ENCODE measurements at regions not wholly inside any gene's neighbourhood (a gene's known extent, or its start where the extent isn't known, plus 50 kb on each side); places are given as distances from the start of the nearest gene placed in this dataset.

DNA sequence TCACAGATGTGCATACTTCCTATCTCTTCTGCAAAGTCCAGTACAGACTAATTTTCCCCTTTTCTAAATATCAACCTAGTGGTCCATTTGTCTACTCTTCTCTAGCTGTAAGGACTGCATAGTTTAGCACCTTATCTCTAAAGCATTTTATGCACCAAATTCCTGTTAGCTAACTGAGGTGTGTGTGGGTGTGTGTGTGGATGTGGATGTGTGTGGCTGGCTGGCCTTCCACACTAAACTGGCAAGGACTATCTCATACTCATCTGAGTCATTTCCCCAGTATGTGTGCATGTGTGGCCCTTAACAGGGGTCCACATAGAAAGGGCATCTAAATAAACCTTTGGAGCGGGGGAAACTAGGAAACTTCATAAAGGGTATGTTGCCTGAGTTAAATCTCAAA, 139.6 kb downstream of the TTC32 start:
- intact Hi-C loops (cut with DNase I), result no loop called here

DNA sequence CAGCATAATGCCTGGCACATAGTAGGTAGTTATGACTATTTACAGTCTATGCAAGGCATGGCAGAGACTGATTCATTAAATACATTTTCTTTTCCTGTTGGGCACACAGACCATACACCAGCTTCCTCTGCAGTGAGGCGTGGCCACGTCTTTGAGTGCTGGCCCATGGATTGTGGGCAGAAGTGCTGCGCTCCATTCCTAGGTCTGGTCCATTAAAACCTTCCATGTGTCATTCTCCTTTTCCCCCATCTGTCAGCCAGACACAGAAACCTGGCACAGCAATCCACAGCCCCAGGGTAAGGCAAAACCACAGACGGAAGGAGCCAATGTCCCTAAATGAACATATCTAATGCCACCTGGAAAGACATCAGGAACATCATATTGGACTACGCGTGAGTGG, 141.9 kb downstream of the TTC32 start:
- H3K27me3 ChIP-seq, result no peaks in the 10 kb centered on the region
- H3K4me1 ChIP-seq, result no peaks in the 10 kb centered on the region
- ATAC-seq, result no peak
- H3K27ac ChIP-seq, result no peak overlapping the region
- H3K4me3 ChIP-seq, result no peak overlapping the region
- intact Hi-C loops (cut with DNase I), result no loop called here
- H3K36me3 ChIP-seq, result no peaks in the 10 kb centered on the region
- TF ChIP-seq, protein P1, sequence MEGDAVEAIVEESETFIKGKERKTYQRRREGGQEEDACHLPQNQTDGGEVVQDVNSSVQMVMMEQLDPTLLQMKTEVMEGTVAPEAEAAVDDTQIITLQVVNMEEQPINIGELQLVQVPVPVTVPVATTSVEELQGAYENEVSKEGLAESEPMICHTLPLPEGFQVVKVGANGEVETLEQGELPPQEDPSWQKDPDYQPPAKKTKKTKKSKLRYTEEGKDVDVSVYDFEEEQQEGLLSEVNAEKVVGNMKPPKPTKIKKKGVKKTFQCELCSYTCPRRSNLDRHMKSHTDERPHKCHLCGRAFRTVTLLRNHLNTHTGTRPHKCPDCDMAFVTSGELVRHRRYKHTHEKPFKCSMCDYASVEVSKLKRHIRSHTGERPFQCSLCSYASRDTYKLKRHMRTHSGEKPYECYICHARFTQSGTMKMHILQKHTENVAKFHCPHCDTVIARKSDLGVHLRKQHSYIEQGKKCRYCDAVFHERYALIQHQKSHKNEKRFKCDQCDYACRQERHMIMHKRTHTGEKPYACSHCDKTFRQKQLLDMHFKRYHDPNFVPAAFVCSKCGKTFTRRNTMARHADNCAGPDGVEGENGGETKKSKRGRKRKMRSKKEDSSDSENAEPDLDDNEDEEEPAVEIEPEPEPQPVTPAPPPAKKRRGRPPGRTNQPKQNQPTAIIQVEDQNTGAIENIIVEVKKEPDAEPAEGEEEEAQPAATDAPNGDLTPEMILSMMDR (IDR thresholded peaks at IDR 0.05), result no peak
- DNase-seq, result no peak
- peaks cover 0 to 1% of the 10 kb centered on the region in 2 donors for H3K9me3 ChIP-seq

More for the DNA sequence above, 139.6 kb downstream of the TTC32 start:
- Histone ChIP-seq H3K27me3 (no peaks in the 10 kb centered on the region), H3K36me3 (no peaks in the 10 kb centered on the region), H3K9me3 (peaks cover 0 to 2% of the 10 kb centered on the region in 2 donors), H3K4me1 (no peaks in the 10 kb centered on the region), H3K4me3 (no peak overlapping the region), H3K27ac (no peak overlapping the region)
- TF ChIP-seq, protein P1 (IDR thresholded peaks at IDR 0.05), result no peak
- DNase-seq (no peak), ATAC-seq (no peak)

DNA sequence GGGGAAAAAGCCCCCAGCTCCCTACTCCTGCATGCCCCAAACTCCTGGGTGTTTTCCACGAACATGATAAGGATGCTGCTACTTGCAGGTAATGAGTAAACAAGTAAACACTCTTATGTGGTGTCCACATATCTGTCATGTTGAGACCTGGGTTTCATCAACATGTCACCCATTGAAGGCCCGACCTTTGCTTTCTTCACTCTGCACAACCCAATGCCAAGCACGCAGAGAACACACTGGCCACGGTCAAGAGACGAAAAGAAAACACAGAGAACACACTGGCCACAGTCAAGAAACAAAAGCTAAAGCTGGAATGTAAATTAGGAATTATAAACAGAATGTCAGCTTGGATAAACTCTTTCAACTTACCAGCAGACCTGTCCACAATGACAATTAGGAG, 143.1 kb downstream of the TTC32 start:
- H3K27ac ChIP-seq, result no peak overlapping the region
- no peak overlapping the region for H3K4me3 ChIP-seq
- no peaks in the 10 kb centered on the region for H3K4me1 ChIP-seq
- no peaks in the 10 kb centered on the region for H3K36me3 ChIP-seq
- TF ChIP-seq, protein P1 (IDR thresholded peaks at IDR 0.05), result no peak
- no peaks in the 10 kb centered on the region for H3K9me3 ChIP-seq
- DNase-seq (no peak), ATAC-seq (no peak)
- no peaks in the 10 kb centered on the region for H3K27me3 ChIP-seq
- intact Hi-C loops (cut with DNase I), result no loop called here

DNA sequence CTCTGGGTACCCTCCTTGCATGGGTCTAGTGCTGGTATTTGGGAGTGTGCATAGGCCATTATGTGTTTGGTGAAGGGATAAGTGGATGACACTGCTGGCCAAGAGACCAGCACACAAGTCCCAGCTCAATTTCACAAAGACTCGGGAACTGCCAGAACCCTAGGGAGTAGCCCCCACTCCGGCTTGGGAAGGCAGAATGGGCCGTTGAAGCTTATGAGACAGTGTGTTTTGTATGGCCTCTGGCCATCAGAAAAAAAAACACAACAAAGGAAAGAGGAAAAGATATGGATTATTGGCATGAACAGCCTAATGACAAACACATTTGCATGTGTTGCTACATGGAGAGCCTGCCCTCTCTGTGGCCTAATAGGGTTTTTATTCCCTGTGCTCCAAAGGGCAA, 144.2 kb downstream of the TTC32 start:
- intact Hi-C loops (cut with DNase I), result no loop called here
- no peaks in the 10 kb centered on the region for H3K36me3 ChIP-seq
- no peaks in the 10 kb centered on the region for H3K9me3 ChIP-seq
- no peaks in the 10 kb centered on the region for H3K4me1 ChIP-seq
- no peak overlapping the region for H3K4me3 ChIP-seq
- no peak overlapping the region for H3K27ac ChIP-seq
- TF ChIP-seq, protein P1 (IDR thresholded peaks at IDR 0.05), result no peak
- no peak for ATAC-seq
- no peaks in the 10 kb centered on the region for H3K27me3 ChIP-seq
- no peak for DNase-seq

DNA sequence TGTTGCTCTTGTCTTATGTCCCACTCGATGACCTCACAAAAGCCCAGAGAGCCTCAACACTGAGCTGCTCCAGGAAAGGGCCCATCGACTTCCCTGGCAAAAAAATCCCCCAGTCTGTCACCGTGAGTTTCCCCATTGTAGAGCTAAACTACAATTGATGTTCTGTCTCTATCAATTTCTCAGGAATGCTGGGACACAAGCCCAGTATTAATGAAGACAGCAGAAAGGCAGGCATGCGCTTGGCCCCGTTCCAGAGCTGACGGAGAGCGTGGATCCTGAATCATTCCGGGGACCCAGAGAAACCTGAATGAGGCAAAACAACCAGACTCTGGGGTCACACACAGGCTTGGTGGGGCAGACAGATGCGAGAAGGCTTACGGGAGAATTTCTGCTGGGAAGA, 146.9 kb downstream of the TTC32 start:
- Histone ChIP-seq H3K27ac (no peak overlapping the region), H3K27me3 (no peaks in the 10 kb centered on the region), H3K9me3 (no peaks in the 10 kb centered on the region), H3K4me3 (no peak overlapping the region), H3K36me3 (no peaks in the 10 kb centered on the region), H3K4me1 (no peaks in the 10 kb centered on the region)
- ATAC-seq (no peak), DNase-seq (no peak)
- intact Hi-C loops (cut with DNase I), result no loop called here
- TF ChIP-seq, protein P1 (IDR thresholded peaks at IDR 0.05), result no peak

Measured in left lung (tissue), 4 donors.